ENCODE measurements at regions not wholly inside any gene's neighbourhood (a gene's known extent, or its start where the extent isn't known, plus 50 kb on each side); places are given as distances from the start of the nearest gene placed in this dataset.

DNA sequence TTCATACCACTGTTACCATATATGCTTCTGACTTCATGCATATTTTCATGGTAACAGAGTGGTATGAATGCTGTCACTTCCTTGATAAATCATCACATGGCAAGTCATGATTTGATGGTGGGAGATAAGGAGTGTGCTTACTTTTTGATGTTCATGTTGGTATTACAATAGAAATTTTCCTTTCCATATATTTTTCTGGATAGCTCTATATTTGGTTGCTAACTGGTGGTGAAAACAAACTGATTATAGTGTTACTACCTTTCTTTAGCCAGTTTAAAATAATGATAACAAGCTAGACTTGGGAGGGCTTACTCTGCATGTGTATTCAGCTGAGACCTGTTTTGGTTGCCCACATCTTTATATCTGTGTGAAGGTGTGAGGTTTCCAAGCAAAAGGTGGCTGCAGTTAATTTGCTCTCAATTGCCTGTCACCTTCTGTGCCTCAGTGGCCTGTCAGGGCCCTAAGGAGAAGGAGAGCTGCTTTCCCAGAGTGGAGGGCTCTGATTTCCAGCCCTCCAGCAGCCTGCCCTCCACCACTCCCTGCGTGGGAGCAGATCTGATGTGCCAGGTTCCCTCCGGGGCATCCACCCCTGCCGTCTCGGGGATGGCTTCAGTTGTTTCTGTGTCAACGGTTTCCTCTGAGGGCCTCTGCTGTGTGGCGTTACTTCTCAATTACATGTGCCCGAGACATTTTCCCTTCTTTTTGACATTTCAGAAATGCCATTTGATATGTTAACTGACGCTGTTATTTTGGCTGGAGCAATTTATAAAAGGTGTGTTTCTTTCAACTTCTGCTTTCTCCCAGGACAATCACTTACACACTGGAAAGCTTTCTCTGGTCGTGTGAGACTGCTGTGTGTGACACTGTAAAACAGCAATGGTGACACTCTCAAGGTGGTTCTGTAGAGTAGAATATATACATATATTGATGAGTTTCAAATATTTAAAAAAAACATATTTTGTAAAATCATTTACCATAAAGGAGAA is 107.7 kb upstream of the KLF6 start (continued):
- TF ChIP-seq ZBTB9 (CRISPR knock-in tag; IDR thresholded peaks at IDR 0.05) (no peak), TAF15 (IDR thresholded peaks at IDR 0.05; ENCODE audit: low read depth, low read length) (no peak), HNRNPK (IDR thresholded peaks at IDR 0.05; ENCODE audit: low read depth, low read length, poor library complexity, severe bottlenecking) (no peak), ZNF551 (CRISPR knock-in tag; IDR thresholded peaks at IDR 0.05) (no peak), PBX2 (CRISPR knock-in tag; IDR thresholded peaks at IDR 0.05; ENCODE audit: low read depth) (no peak), PBX2 (tag; conservative IDR thresholded peaks at IDR 0.05; ENCODE audit: low read depth) (peak; percentile 56), SNAPC5 (CRISPR knock-in tag; IDR thresholded peaks at IDR 0.05) (no peak), FOXJ2 (tag; IDR thresholded peaks at IDR 0.05) (0 out of 2 replicates have a peak, but pooled peaks have one; percentile 18), ZNF175 (CRISPR knock-in tag; IDR thresholded peaks at IDR 0.05; ENCODE audit: low read depth) (peak; percentile 47; the same call in 1 of the 2 replicates), PKNOX1 (IDR thresholded peaks at IDR 0.05) (peak; percentile 52), FOXP4 (CRISPR knock-in tag; IDR thresholded peaks at IDR 0.05; ENCODE audit: borderline replicate concordance) (no peak), CREM (IDR thresholded peaks at IDR 0.05; ENCODE audit: low read depth) (no peak)
- TF ChIP-seq, protein P1, sequence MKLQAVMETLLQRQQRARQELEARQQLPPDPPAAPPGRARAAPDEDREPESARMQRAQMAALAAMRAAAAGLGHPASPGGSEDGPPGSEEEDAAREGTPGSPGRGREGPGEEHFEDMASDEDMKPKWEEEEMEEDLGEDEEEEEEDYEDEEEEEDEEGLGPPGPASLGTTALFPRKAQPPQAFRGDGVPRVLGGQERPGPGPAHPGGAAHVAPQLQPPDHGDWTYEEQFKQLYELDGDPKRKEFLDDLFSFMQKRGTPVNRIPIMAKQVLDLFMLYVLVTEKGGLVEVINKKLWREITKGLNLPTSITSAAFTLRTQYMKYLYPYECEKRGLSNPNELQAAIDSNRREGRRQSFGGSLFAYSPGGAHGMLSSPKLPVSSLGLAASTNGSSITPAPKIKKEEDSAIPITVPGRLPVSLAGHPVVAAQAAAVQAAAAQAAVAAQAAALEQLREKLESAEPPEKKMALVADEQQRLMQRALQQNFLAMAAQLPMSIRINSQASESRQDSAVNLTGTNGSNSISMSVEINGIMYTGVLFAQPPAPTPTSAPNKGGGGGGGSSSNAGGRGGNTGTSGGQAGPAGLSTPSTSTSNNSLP (IDR thresholded peaks at IDR 0.05; ENCODE audit: borderline replicate concordance, low read depth, low read length) = 0 out of 2 replicates have a peak, but pooled peaks have one; percentile 8
- TF ChIP-seq, protein P2, sequence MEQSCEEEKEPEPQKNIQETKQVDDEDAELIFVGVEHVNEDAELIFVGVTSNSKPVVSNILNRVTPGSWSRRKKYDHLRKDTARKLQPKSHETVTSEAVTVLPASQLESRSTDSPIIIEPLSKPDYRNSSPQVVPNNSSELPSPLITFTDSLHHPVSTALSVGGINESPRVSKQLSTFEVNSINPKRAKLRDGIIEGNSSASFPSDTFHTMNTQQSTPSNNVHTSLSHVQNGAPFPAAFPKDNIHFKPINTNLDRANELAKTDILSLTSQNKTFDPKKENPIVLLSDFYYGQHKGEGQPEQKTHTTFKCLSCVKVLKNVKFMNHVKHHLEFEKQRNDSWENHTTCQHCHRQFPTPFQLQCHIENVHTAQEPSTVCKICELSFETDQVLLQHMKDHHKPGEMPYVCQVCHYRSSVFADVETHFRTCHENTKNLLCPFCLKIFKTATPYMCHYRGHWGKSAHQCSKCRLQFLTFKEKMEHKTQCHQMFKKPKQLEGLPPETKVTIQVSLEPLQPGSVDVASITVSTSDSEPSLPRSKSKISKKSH (CRISPR knock-in tag; IDR thresholded peaks at IDR 0.05) = no peak

Measured in K562 (cell line).